Fibroblast of lung (primary cell): ENCODE measurements at regions not wholly inside any gene's neighbourhood (a gene's known extent, or its start where the extent isn't known, plus 50 kb on each side); places are given as distances from the start of the nearest gene placed in this dataset.

Experiments
- EZH2 ChIP-seq: IDR thresholded peaks from 2 replicates; pipeline ENCODE4 v1.5.1; 2012; ENCODE audit warnings: low read length, control low read depth, mild to moderate bottlenecking; ENCODE audit errors: missing control alignments
- TF ChIP-seq, protein P1 (sequence below), 2 donors: IDR thresholded peaks in 1 of 2; conservative IDR thresholded peaks in 1 of 2; 1 replicate in 1 of 2; 2 replicates in 1 of 2; pipeline ENCODE4 v1.5.1; 2011 to 2012; ENCODE audit warnings: low read length in 2 of 2, control low read depth in 1 of 2, inconsistent platforms in 1 of 2, low read depth in 1 of 2, mild to moderate bottlenecking in 1 of 2

DNA sequence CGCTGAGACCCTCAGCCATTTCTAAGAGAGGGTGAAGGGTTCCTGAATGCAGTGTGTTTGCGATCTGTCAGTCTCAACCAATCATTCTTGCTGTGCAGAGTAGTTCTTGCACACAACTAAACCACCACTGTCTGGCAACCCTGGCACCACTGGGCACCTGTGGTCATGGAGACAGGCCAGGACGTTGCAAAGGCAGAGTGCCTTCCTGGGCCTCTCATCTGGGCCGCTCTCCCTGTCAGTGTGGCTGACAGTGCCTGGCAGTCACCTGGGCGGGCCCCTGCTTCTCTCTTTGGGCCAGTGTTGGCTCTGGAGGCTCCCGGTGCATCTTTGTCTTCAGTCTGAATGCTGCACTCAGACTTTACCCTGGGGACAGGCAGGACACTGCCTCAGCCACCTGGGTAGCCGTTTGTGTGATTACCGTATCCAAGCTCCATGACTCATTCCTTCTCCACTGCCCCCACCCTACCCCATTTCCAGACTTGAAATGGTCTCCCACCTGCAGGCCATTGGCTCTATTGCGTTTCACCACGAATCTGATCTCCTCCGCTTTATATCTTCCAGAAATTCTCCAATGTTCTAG is 104.6 kb upstream of the KLF13 start:
- TF ChIP-seq, protein P1, sequence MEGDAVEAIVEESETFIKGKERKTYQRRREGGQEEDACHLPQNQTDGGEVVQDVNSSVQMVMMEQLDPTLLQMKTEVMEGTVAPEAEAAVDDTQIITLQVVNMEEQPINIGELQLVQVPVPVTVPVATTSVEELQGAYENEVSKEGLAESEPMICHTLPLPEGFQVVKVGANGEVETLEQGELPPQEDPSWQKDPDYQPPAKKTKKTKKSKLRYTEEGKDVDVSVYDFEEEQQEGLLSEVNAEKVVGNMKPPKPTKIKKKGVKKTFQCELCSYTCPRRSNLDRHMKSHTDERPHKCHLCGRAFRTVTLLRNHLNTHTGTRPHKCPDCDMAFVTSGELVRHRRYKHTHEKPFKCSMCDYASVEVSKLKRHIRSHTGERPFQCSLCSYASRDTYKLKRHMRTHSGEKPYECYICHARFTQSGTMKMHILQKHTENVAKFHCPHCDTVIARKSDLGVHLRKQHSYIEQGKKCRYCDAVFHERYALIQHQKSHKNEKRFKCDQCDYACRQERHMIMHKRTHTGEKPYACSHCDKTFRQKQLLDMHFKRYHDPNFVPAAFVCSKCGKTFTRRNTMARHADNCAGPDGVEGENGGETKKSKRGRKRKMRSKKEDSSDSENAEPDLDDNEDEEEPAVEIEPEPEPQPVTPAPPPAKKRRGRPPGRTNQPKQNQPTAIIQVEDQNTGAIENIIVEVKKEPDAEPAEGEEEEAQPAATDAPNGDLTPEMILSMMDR (conservative IDR thresholded peaks at IDR 0.05 in 1 of 2, IDR thresholded peaks at IDR 0.05 in 1 of 2; ENCODE audit: low read depth in 1 of 2, low read length in 2 of 2): no peak
- no peak for TF ChIP-seq EZH2
